ENCODE measurements at regions not wholly inside any gene's neighbourhood (a gene's known extent, or its start where the extent isn't known, plus 50 kb on each side); places are given as distances from the start of the nearest gene placed in this dataset.
A peak's percentile ranks its signal among the peaks of the same experiment; 100 is the strongest.

GRCh38 chr2:176533505-176534193 lies 264.4 kb downstream of the MTX2 start:
- no peak overlapping the region for H3K4me3 ChIP-seq (ENCODE audit: low read length)
- DNase-seq: no peak
- no peaks in the 10 kb centered on the region for H3K9me3 ChIP-seq (ENCODE audit: control insufficient read depth, low read length)
- ATAC-seq: no peak
- H3K4me1 ChIP-seq (ENCODE audit: control insufficient read depth, insufficient read depth, low read length): no peaks in the 10 kb centered on the region
- no peak overlapping the region for H3K27ac ChIP-seq (ENCODE audit: low read length)
- WGBS: 82% methylated on average over 4 of the region's 4 CpGs
- intact Hi-C loops (cut with DNase I): no loop called here
- no peaks in the 10 kb centered on the region for H3K27me3 ChIP-seq (ENCODE audit: control insufficient read depth, insufficient read depth)

- no peak for DNase-seq
- Histone ChIP-seq H3K9me3 (ENCODE audit: control insufficient read depth, low read length) (no peaks in the 10 kb centered on the region), H3K27me3 (ENCODE audit: control insufficient read depth, insufficient read depth) (no peaks in the 10 kb centered on the region), H3K4me1 (ENCODE audit: control insufficient read depth, insufficient read depth, low read length) (peaks cover 2% of the 10 kb centered on the region), H3K27ac (ENCODE audit: low read length) (no peak overlapping the region), H3K4me3 (ENCODE audit: low read length) (no peak overlapping the region)
- intact Hi-C loops (cut with DNase I): no loop called here
- 70% methylated on average over 9 of the region's 9 CpGs for WGBS
- peak; percentile 57 to 64 for ATAC-seq
Measured at GRCh38 chr2:176534798-176535466, 265.7 kb downstream of the MTX2 start.

- Histone ChIP-seq H3K27me3 (ENCODE audit: control insufficient read depth, insufficient read depth) (no peaks in the 10 kb centered on the region), H3K9me3 (ENCODE audit: control insufficient read depth, low read length) (no peaks in the 10 kb centered on the region), H3K4me1 (ENCODE audit: control insufficient read depth, insufficient read depth, low read length) (peaks cover 2% of the 10 kb centered on the region), H3K27ac (ENCODE audit: low read length) (no peak overlapping the region), H3K4me3 (ENCODE audit: low read length) (no peak overlapping the region)
- WGBS: 58% methylated on average over 5 of the region's 5 CpGs
- DNase-seq (no peak), ATAC-seq (no peak)
- intact Hi-C loops (cut with DNase I): no loop called here
Measured at GRCh38 chr2:176535467-176536113, 266.3 kb downstream of the MTX2 start.

- Histone ChIP-seq H3K9me3 (ENCODE audit: control insufficient read depth, low read length) (no peaks in the 10 kb centered on the region), H3K27ac (ENCODE audit: low read length) (no peak overlapping the region), H3K4me3 (ENCODE audit: low read length) (no peak overlapping the region), H3K4me1 (ENCODE audit: control insufficient read depth, insufficient read depth, low read length) (peaks cover 2% of the 10 kb centered on the region), H3K27me3 (ENCODE audit: control insufficient read depth, insufficient read depth) (no peaks in the 10 kb centered on the region)
- 79% methylated on average over 3 of the region's 3 CpGs for WGBS
- intact Hi-C loops (cut with DNase I): no loop called here
- DNase-seq (no peak), ATAC-seq (no peak)
Measured at GRCh38 chr2:176536439-176537133, 267.3 kb downstream of the MTX2 start.

GRCh38 chr2:176537932-176538331 lies 268.7 kb downstream of the MTX2 start:
- 85% methylated on average over 3 of the region's 3 CpGs for WGBS
- Histone ChIP-seq H3K27me3 (ENCODE audit: control insufficient read depth, insufficient read depth) (no peaks in the 10 kb centered on the region), H3K4me3 (ENCODE audit: low read length) (no peak overlapping the region), H3K27ac (ENCODE audit: low read length) (no peak overlapping the region), H3K9me3 (ENCODE audit: control insufficient read depth, low read length) (no peaks in the 10 kb centered on the region), H3K4me1 (ENCODE audit: control insufficient read depth, insufficient read depth, low read length) (peaks cover 2% of the 10 kb centered on the region)
- DNase-seq (no peak), ATAC-seq (no peak)
- intact Hi-C loops (cut with DNase I): no loop called here

GRCh38 chr2:176540995-176541394 lies 271.8 kb downstream of the MTX2 start:
- Histone ChIP-seq H3K9me3 (ENCODE audit: control insufficient read depth, low read length) (no peaks in the 10 kb centered on the region), H3K27ac (ENCODE audit: low read length) (no peak overlapping the region), H3K4me1 (ENCODE audit: control insufficient read depth, insufficient read depth, low read length) (peaks cover 2% of the 10 kb centered on the region), H3K27me3 (ENCODE audit: control insufficient read depth, insufficient read depth) (no peaks in the 10 kb centered on the region), H3K4me3 (ENCODE audit: low read length) (no peak overlapping the region)
- ATAC-seq (no peak), DNase-seq (no peak)
- intact Hi-C loops (cut with DNase I): no loop called here
- WGBS: 86% methylated on average over 1 of the region's 1 CpG

GRCh38 chr2:176542476-176542875 lies 273.2 kb downstream of the MTX2 start:
- 61% methylated on average over 1 of the region's 1 CpG for WGBS
- Histone ChIP-seq H3K27ac (ENCODE audit: low read length) (no peak overlapping the region), H3K4me3 (ENCODE audit: low read length) (no peak overlapping the region), H3K27me3 (ENCODE audit: control insufficient read depth, insufficient read depth) (no peaks in the 10 kb centered on the region), H3K9me3 (ENCODE audit: control insufficient read depth, low read length) (no peaks in the 10 kb centered on the region), H3K4me1 (ENCODE audit: control insufficient read depth, insufficient read depth, low read length) (peaks cover 2% of the 10 kb centered on the region)
- DNase-seq: no peak
- intact Hi-C loops (cut with DNase I): no loop called here
- no peak for ATAC-seq

- no peak for DNase-seq
- no peak overlapping the region for H3K4me3 ChIP-seq (ENCODE audit: low read length)
- intact Hi-C loops (cut with DNase I): no loop called here
- H3K4me1 ChIP-seq (ENCODE audit: control insufficient read depth, insufficient read depth, low read length): no peaks in the 10 kb centered on the region
- ATAC-seq: no peak
- H3K27ac ChIP-seq (ENCODE audit: low read length): no peak overlapping the region
- no peaks in the 10 kb centered on the region for H3K9me3 ChIP-seq (ENCODE audit: control insufficient read depth, low read length)
- no peaks in the 10 kb centered on the region for H3K27me3 ChIP-seq (ENCODE audit: control insufficient read depth, insufficient read depth)
- WGBS: 70% methylated on average over 4 of the region's 4 CpGs
Measured at GRCh38 chr2:176544557-176544956, 275.3 kb downstream of the MTX2 start.

GRCh38 chr2:176544991-176545956 lies 276.0 kb downstream of the MTX2 start:
- no peak overlapping the region for H3K27ac ChIP-seq (ENCODE audit: low read length)
- H3K27me3 ChIP-seq (ENCODE audit: control insufficient read depth, insufficient read depth): no peaks in the 10 kb centered on the region
- intact Hi-C loops (cut with DNase I): no loop called here

GRCh38 chr2:176546550-176546949 lies 277.3 kb downstream of the MTX2 start:
- no peaks in the 10 kb centered on the region for H3K4me1 ChIP-seq (ENCODE audit: control insufficient read depth, insufficient read depth, low read length)
- no peaks in the 10 kb centered on the region for H3K27me3 ChIP-seq (ENCODE audit: control insufficient read depth, insufficient read depth)
- H3K27ac ChIP-seq (ENCODE audit: low read length): no peak overlapping the region
- DNase-seq (no peak), ATAC-seq (no peak)
- no peak overlapping the region for H3K4me3 ChIP-seq (ENCODE audit: low read length)
- WGBS: 84% methylated on average over 4 of the region's 4 CpGs
- H3K9me3 ChIP-seq (ENCODE audit: control insufficient read depth, low read length): no peaks in the 10 kb centered on the region
- intact Hi-C loops (cut with DNase I): no loop called here

More at GRCh38 chr2:176544991-176545956, 276.0 kb downstream of the MTX2 start:
- DNase-seq (no peak), ATAC-seq (peak in 1 of 2 donors; percentile 61)
- 50% methylated on average over 4 of the region's 4 CpGs for WGBS
- no peak overlapping the region for H3K4me3 ChIP-seq (ENCODE audit: low read length)
- no peaks in the 10 kb centered on the region for H3K4me1 ChIP-seq (ENCODE audit: control insufficient read depth, insufficient read depth, low read length)
- H3K9me3 ChIP-seq (ENCODE audit: control insufficient read depth, low read length): no peaks in the 10 kb centered on the region
